K562 (cell line): ENCODE measurements at regions not wholly inside any gene's neighbourhood (a gene's known extent, or its start where the extent isn't known, plus 50 kb on each side); places are given as distances from the start of the nearest gene placed in this dataset.

ENCODE experiments used
- ATAC-seq: fragments of 200-7000 bp; cut with Tn5 transposase; 3 replicates; pipeline ENCODE4 v1.9.1; 2020; ENCODE audit warnings: moderate library complexity
- BruUV-seq: library from RNA; stranded (reverse); fragments of 400-500 nt; replicated peaks from 2 replicates; lab custom pipeline; 2021; lab: Mats Ljungman, UMichigan
- CTCF ChIA-PET: fragments of 300-600 bp; formaldehyde crosslinking; extraction: SDS; loops from one replicate; lab custom pipeline; 2021; ENCODE audit warnings: low intra/inter-chr PET ratio; lab: Yijun Ruan, JAX
- POLR2A ChIA-PET: fragments of 300-600, 350-650 bp; sonication (Branson Sonifier 250); formaldehyde crosslinking; extraction: SDS; loops from one replicate; lab custom pipeline; 2021; ENCODE audit warnings: antibody characterized with exemption, inconsistent platforms; lab: Yijun Ruan, JAX
- DNase-seq, 4 experiments: peaks; one replicate each; pipeline versions ENCODE4 v3.0.0 to v3.0.0-alpha.2; 2011 to 2018; ENCODE audit warnings: low spot score in 3 of 4, mixed read lengths in 3 of 4; ENCODE audit errors: extremely low read depth in 1 of 4
- FAIRE-seq: peaks from 2 replicates; lab custom pipeline; 2011; peaks lifted over from hg19 to GRCh38; lab: Jason Lieb, UNC
- H2AFZ ChIP-seq: 2 replicates; pipeline ENCODE4 v1.6.0; 2011; ENCODE audit warnings: low read depth, low read length, control low read depth, inconsistent platforms
- H3K27ac ChIP-seq: fragments of 200-600 bp; 3 replicates; pipeline ENCODE4 v1.8.0; 2011; ENCODE audit warnings: low read depth, mild to moderate bottlenecking, control low read depth, inconsistent platforms, low read length, moderate library complexity, mixed read lengths; ENCODE audit errors: extremely low read depth
- H3K27me3 ChIP-seq, 2 experiments: fragments of 300-600 bp in 1 of 2; 2 replicates in 1 of 2; 3 replicates in 1 of 2; pipeline versions ENCODE4 v1.6.0 to v1.8.0; 2011; ENCODE audit warnings: inconsistent platforms in 2 of 2, low read length in 2 of 2, mild to moderate bottlenecking in 1 of 2, mixed read lengths in 1 of 2, moderate library complexity in 1 of 2; ENCODE audit not compliant: control insufficient read depth in 2 of 2, insufficient read depth in 2 of 2
- H3K36me3 ChIP-seq: fragments of 300-600 bp; 3 replicates; pipeline ENCODE4 v1.8.0; 2011; ENCODE audit warnings: mild to moderate bottlenecking, low read length, inconsistent platforms; ENCODE audit not compliant: control insufficient read depth, insufficient read depth
- H3K4me1 ChIP-seq, 2 experiments: fragments of 200-600 bp in 1 of 2; replicated peaks in 1 of 2; 2 replicates in 1 of 2; 3 replicates in 1 of 2; pipeline versions ENCODE4 v1.5.1 to v1.8.0; 2011; ENCODE audit warnings: inconsistent platforms in 2 of 2, low read length in 2 of 2, mild to moderate bottlenecking in 1 of 2, mixed read lengths in 1 of 2, moderate library complexity in 1 of 2; ENCODE audit not compliant: control insufficient read depth in 2 of 2, insufficient read depth in 2 of 2
- H3K4me2 ChIP-seq: 2 replicates; pipeline ENCODE4 v1.6.1; 2011; ENCODE audit warnings: low read length, control low read depth, inconsistent platforms, mixed read lengths; ENCODE audit not compliant: insufficient read depth
- H3K4me3 ChIP-seq: fragments of 200-600 bp; sonication (generic), shearing (Covaris generic); 2 replicates; pipeline ENCODE4 v1.5.1; 2016; ENCODE audit warnings: control low read depth, inconsistent platforms
- H3K79me2 ChIP-seq: fragments of 200-600 bp; 3 replicates; pipeline ENCODE4 v1.8.0; 2011; ENCODE audit warnings: low read length, inconsistent platforms; ENCODE audit not compliant: control insufficient read depth, insufficient read depth
- H3K9ac ChIP-seq, 2 experiments: 2 replicates each; pipeline versions ENCODE4 v1.6.0 to v1.6.1; 2011; ENCODE audit warnings: low read depth in 2 of 2, low read length in 2 of 2, control low read depth in 1 of 2, inconsistent platforms in 1 of 2, mild to moderate bottlenecking in 1 of 2, mixed read lengths in 1 of 2; ENCODE audit not compliant: insufficient read depth in 1 of 2
- H3K9me1 ChIP-seq: one replicate; pipeline ENCODE4 v1.6.0; 2011; ENCODE audit warnings: inconsistent platforms, mild to moderate bottlenecking, low read length, moderate library complexity; ENCODE audit not compliant: control insufficient read depth, insufficient read depth
- H3K9me3 ChIP-seq: replicated peaks from 2 replicates; pipeline ENCODE4 v1.5.1; 2011; ENCODE audit warnings: low read depth, low read length, inconsistent platforms; ENCODE audit not compliant: control insufficient read depth, insufficient read depth
- H4K20me1 ChIP-seq: replicated peaks from 2 replicates; pipeline ENCODE4 v1.6.1; 2011; ENCODE audit warnings: low read length, inconsistent platforms, mixed read lengths; ENCODE audit not compliant: control insufficient read depth, insufficient read depth
- ARID3A ChIP-seq: IDR thresholded peaks from 2 replicates; pipeline ENCODE4 v1.6.1; 2012; ENCODE audit warnings: low read depth, low read length, improper control_type of control experiment, borderline replicate concordance
- HDAC3 ChIP-seq: fragments of 450-650 bp; IDR thresholded peaks from 2 replicates; pipeline ENCODE4 v1.6.1; 2018; ENCODE audit warnings: borderline replicate concordance, mild to moderate bottlenecking, moderate library complexity; ENCODE audit not compliant: partially characterized antibody
- HMGXB4 ChIP-seq: sonication (generic); formaldehyde crosslinking; IDR thresholded peaks from 2 replicates; pipeline ENCODE4 v1.8.1; 2023; ENCODE audit warnings: mild to moderate bottlenecking, missing genetic modification reagents
- MED1 ChIP-seq: sonication (generic); formaldehyde crosslinking; IDR thresholded peaks from 2 replicates; pipeline ENCODE4 v1.8.1; 2023; ENCODE audit warnings: missing genetic modification reagents, borderline replicate concordance
- MTF1 ChIP-seq: fragments of 250-450 bp; sonication (Bioruptor Pico); IDR thresholded peaks from 2 replicates; pipeline ENCODE4 v1.9.0; 2021; ENCODE audit warnings: moderate library complexity, mild to moderate bottlenecking, inconsistent platforms, borderline replicate concordance
- MXD1 ChIP-seq: fragments of 250-450 bp; sonication (Bioruptor Pico); IDR thresholded peaks from 2 replicates; pipeline ENCODE4 v1.8.0; 2021; ENCODE audit warnings: borderline replicate concordance, mild to moderate bottlenecking, moderate library complexity; ENCODE audit not compliant: poor library complexity, severe bottlenecking
- POLR3A ChIP-seq: IDR thresholded peaks from 2 replicates; pipeline ENCODE4 v1.6.1; 2011; ENCODE audit warnings: borderline replicate concordance, mild to moderate bottlenecking, moderate library complexity; ENCODE audit not compliant: insufficient read length, insufficient read depth; ENCODE audit errors: extremely low read depth
- SETDB1 ChIP-seq: IDR thresholded peaks from one replicate; pipeline ENCODE4 v1.6.1; 2012; ENCODE audit warnings: low read length, control low read depth, inconsistent platforms
- SMAD2 ChIP-seq: fragments of 150-350 bp; IDR thresholded peaks from 2 replicates; pipeline ENCODE4 v1.6.1; 2014; ENCODE audit warnings: low read depth, mild to moderate bottlenecking, low read length
- SMARCA4 ChIP-seq: fragments of 450-650 bp; IDR thresholded peaks from 2 replicates; pipeline ENCODE4 v1.6.1; 2016
- SMARCE1 ChIP-seq: fragments of 450-650 bp; IDR thresholded peaks from 2 replicates; pipeline ENCODE4 v1.7.1; 2016; ENCODE audit warnings: mild to moderate bottlenecking
- TFE3 ChIP-seq: fragments of 450-650 bp; formaldehyde crosslinking; IDR thresholded peaks from 2 replicates; pipeline ENCODE4 v1.4.0; 2020; ENCODE audit warnings: mild to moderate bottlenecking, mixed read lengths
- U2AF1 ChIP-seq: fragments of 200-400 bp; formaldehyde crosslinking; optimal IDR thresholded peaks from 2 replicates; pipeline ENCODE3; 2017; ENCODE audit warnings: mild to moderate bottlenecking, low read depth, low read length, moderate library complexity
- XRCC5 ChIP-seq: fragments of 200-400 bp; formaldehyde crosslinking; IDR thresholded peaks from 2 replicates; pipeline ENCODE4 v1.6.1; 2017; ENCODE audit warnings: low read depth, mild to moderate bottlenecking, low read length
- ZNF197 ChIP-seq: fragments of 200-800 bp; sonication (Bioruptor generic); IDR thresholded peaks from 2 replicates; pipeline ENCODE4 v1.6.1; 2016; ENCODE audit warnings: low read depth, missing genetic modification characterization, missing compliant biosample characterization
- ZNF224 ChIP-seq: sonication (generic); formaldehyde crosslinking; IDR thresholded peaks from 2 replicates; pipeline ENCODE4 v1.8.0; 2022; ENCODE audit warnings: mild to moderate bottlenecking, missing genetic modification reagents
- ZNF282 ChIP-seq: sonication (generic); formaldehyde crosslinking; IDR thresholded peaks from 2 replicates; pipeline ENCODE4 v1.8.1; 2023; ENCODE audit warnings: missing genetic modification reagents
- ZNF347 ChIP-seq: fragments of 450-650 bp; formaldehyde crosslinking; IDR thresholded peaks from 2 replicates; pipeline ENCODE4 v1.4.0; 2020; ENCODE audit warnings: low read depth, mild to moderate bottlenecking, moderate library complexity
- WGBS: fragments of 100-300 bp; shearing (Covaris generic); methylation state at CpG from one replicate; pipeline ENCODE4 v1.1.6; 2016; ENCODE audit warnings: low coverage, mixed read lengths; ENCODE audit not compliant: insufficient coverage; ENCODE audit errors: missing lambda C conversion rate; 5-methylcytosine and 5-hydroxymethylcytosine counted together
- in situ Hi-C: fragments of 300-500 bp; cut with MboI; formaldehyde crosslinking; loops from 4 replicates; pipeline ENCODE4 v1.15.0; 2018; ENCODE audit warnings: inconsistent platforms, mixed read lengths
- intact Hi-C: fragments of 100-400 bp; cut with micrococcal nuclease; formaldehyde crosslinking; loops from 2 replicates; pipeline ENCODE4 v1.14.2; 2022

GRCh38 chr7:68043546-68043945, 1046.9 kb downstream of the TYW1 start (continued):
- no peak for TF ChIP-seq HDAC3
- no peak for TF ChIP-seq MXD1 (CRISPR knock-in tag)
- TF ChIP-seq XRCC5: no peak
- TF ChIP-seq MTF1 (CRISPR knock-in tag): no peak
- no peak for TF ChIP-seq POLR3A
- no peak for TF ChIP-seq SMARCE1
- no peak for TF ChIP-seq ZNF224 (CRISPR knock-in tag)
- no peak for TF ChIP-seq ZNF282 (CRISPR knock-in tag)
- no peak for TF ChIP-seq ARID3A
- TF ChIP-seq SMAD2: no peak

GRCh38 chr7:68050627-68051026, 1054.0 kb downstream of the TYW1 start:
- Histone ChIP-seq H2AFZ (no peak overlapping the region), H3K9ac (no peak overlapping the region), H3K4me3 (no peak overlapping the region), H3K79me2 (no peaks in the 10 kb centered on the region), H3K4me2 (no peak overlapping the region), H4K20me1 (no peaks in the 10 kb centered on the region), H3K36me3 (no peaks in the 10 kb centered on the region), H3K4me1 (no peaks in the 10 kb centered on the region), H3K27me3 (no peaks in the 10 kb centered on the region), H3K9me3 (no peaks in the 10 kb centered on the region), H3K27ac (no peak overlapping the region), H3K9me1 (no peaks in the 10 kb centered on the region)
- 0% methylated on average over 7 of the region's 9 CpGs for WGBS
- intact Hi-C loops (no loop called here), in situ Hi-C loops (no loop called here)
- no TSS peak for BruUV-seq
- FAIRE-seq (no peak), DNase-seq (no peak), ATAC-seq (no peak)
- POLR2A ChIA-PET: interaction anchor here (0.6 kb wide), 1 partner anchor 10 kb away, joined by 3 read pairs; no protein-coding TSS in a partner anchor
- CTCF ChIA-PET: no interaction called here
- TF ChIP-seq ZNF347 (no peak), SMARCE1 (no peak), HMGXB4 (CRISPR knock-in tag) (no peak), MED1 (CRISPR knock-in tag) (no peak), SMARCA4 (no peak), TFE3 (CRISPR knock-in tag) (no peak), U2AF1 (no peak), SETDB1 (no peak), ZNF197 (CRISPR knock-in tag) (no peak)
